Activated naive CD4-positive, alpha-beta T cell treated with anti-CD3 and anti-CD28 coated beads, Interleukin-2, amount 10 ng/mL, durations not matched to agents 7 days and 5 days (primary cell): ENCODE measurements at regions not wholly inside any gene's neighbourhood (a gene's known extent, or its start where the extent isn't known, plus 50 kb on each side); places are given as distances from the start of the nearest gene placed in this dataset.
"Not testable (repeated sequence)": the region's sequence is repeated elsewhere in the genome, so short reads cannot be mapped to it uniquely, and the experiment has no call there.

Experiments used
- CTCF ChIA-PET: fragments of 350-600 bp; sonication (Branson Sonifier 250); formaldehyde crosslinking; loops from one replicate; lab custom pipeline; 2021; ENCODE audit warnings: antibody characterized with exemption; lab: Charles Lee
- DNase-seq: peaks from one replicate; pipeline ENCODE4 v3.0.0-alpha.2; 2020
- H3K27ac Mint-ChIP-seq: one replicate; pipeline ENCODE4 v1.8.0; 2021; ENCODE audit warnings: mild to moderate bottlenecking, moderate library complexity, mixed read lengths
- H3K27me3 Mint-ChIP-seq: one replicate; pipeline ENCODE4 v1.8.0; 2021; ENCODE audit warnings: mild to moderate bottlenecking, mixed read lengths
- H3K36me3 Mint-ChIP-seq: one replicate; pipeline ENCODE4 v1.8.0; 2021; ENCODE audit warnings: mixed read lengths
- H3K4me1 Mint-ChIP-seq: one replicate; pipeline ENCODE4 v1.8.0; 2021; ENCODE audit warnings: mixed read lengths
- H3K4me3 Mint-ChIP-seq: one replicate; pipeline ENCODE4 v1.8.0; 2021; ENCODE audit warnings: mild to moderate bottlenecking, moderate library complexity, mixed read lengths
- H3K9me3 Mint-ChIP-seq: one replicate; pipeline ENCODE4 v1.8.0; 2021; ENCODE audit warnings: mixed read lengths

- not testable (repeated sequence) for H3K36me3 Mint-ChIP-seq, H3K4me1 Mint-ChIP-seq, DNase-seq, H3K27me3 Mint-ChIP-seq, H3K4me3 Mint-ChIP-seq, H3K9me3 Mint-ChIP-seq, H3K27ac Mint-ChIP-seq
- CTCF ChIA-PET: interaction anchor here (0.8 kb wide), 1 partner anchor 65 kb away, joined by 3 read pairs; no protein-coding TSS in a partner anchor
Observed at GRCh38 chr15:57896899-57897298, 168.6 kb downstream of the ALDH1A2 start.

- no peaks in the 10 kb centered on the region for H3K36me3 Mint-ChIP-seq
- no peak overlapping the region for H3K27ac Mint-ChIP-seq
- CTCF ChIA-PET: no interaction called here
- peaks cover 9% of the 10 kb centered on the region for H3K27me3 Mint-ChIP-seq
- no peaks in the 10 kb centered on the region for H3K4me1 Mint-ChIP-seq
- H3K4me3 Mint-ChIP-seq: no peak overlapping the region
- H3K9me3 Mint-ChIP-seq: no peaks in the 10 kb centered on the region
- no peak for DNase-seq
Observed at GRCh38 chr15:57897870-57898269, 167.6 kb downstream of the ALDH1A2 start.

- no peak for DNase-seq
- Mint-ChIP-seq H3K4me1 (no peaks in the 10 kb centered on the region), H3K27me3 (peaks cover 19% of the 10 kb centered on the region), H3K9me3 (no peaks in the 10 kb centered on the region), H3K4me3 (no peak overlapping the region), H3K36me3 (no peaks in the 10 kb centered on the region), H3K27ac (no peak overlapping the region)
- CTCF ChIA-PET: no interaction called here
Observed at GRCh38 chr15:57902155-57902554, 163.4 kb downstream of the ALDH1A2 start.
